ENCODE measurements at regions not wholly inside any gene's neighbourhood (a gene's known extent, or its start where the extent isn't known, plus 50 kb on each side); places are given as distances from the start of the nearest gene placed in this dataset.

DNA sequence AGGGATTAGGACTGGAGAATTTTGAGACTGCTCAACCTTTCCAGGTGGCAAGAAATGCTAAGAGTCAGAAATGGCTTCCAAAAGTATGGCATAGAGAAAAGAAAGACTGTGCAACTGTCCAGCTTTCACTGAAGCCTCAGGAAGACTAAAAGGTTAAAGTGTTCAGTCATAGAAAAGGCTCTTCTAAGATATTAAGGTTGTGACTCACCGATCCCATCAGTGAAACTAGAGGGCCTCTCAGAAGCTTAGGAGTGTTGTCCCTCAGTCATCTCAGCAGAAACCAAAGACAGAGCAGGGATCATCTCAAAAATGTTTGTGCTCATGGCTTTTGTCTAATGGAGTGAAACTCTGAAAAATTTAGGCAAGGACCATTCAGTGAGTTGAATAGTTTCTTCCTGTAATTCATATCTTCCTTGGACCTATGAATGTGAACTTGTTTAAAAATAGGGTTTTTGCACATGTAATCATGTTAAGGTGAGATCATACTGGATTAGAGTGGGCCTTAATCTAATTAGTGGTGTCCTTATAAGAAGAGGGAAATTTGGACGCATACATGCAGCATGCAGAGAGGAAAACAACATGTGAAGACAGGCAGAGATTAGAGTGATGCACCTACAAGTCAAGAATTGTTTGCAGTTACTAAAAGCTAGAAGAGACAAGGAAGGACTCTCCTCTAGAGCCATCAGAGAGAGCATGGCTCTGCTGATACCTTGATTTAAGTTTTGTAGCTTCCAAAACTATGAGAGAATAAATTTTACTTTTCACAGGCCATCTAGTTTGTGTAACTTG is 71.3 kb downstream of the RPE65 start:
- Mint-ChIP-seq H3K9me3 (ENCODE audit: low read depth) (no peaks in the 10 kb centered on the region), H3K4me1 (no peaks in the 10 kb centered on the region), H3K36me3 (no peaks in the 10 kb centered on the region), H3K27ac (no peak overlapping the region), H3K27me3 (no peaks in the 10 kb centered on the region), H3K4me3 (no peak overlapping the region)
- DNase-seq (no peak), ATAC-seq (no peak)
- CTCF ChIA-PET, result no interaction called here

DNA sequence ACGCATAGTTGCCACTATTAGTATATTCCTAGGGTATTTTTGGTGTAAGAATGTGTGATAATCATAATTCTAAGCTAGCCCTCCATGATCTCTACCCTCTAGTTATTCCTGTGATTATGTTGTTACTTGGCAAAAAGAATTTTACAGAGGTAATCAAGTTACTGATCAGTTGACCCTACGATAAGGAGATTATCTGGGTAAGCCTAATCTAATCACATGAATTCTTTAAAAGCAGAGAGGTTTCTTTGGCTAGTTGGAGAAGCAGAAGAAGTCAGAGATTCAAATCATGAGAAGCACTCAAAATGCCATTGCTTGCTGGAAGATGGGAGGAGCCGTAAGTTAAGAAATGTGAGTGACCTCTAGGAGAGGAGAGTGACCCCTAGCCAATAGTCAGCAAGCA is 72.7 kb downstream of the RPE65 start:
- H3K4me1 Mint-ChIP-seq, result no peaks in the 10 kb centered on the region
- CTCF ChIA-PET, result no interaction called here
- no peaks in the 10 kb centered on the region for H3K9me3 Mint-ChIP-seq (ENCODE audit: low read depth)
- no peak overlapping the region for H3K4me3 Mint-ChIP-seq
- H3K36me3 Mint-ChIP-seq, result no peaks in the 10 kb centered on the region
- DNase-seq (no peak), ATAC-seq (no peak)
- no peaks in the 10 kb centered on the region for H3K27me3 Mint-ChIP-seq
- no peak overlapping the region for H3K27ac Mint-ChIP-seq

DNA sequence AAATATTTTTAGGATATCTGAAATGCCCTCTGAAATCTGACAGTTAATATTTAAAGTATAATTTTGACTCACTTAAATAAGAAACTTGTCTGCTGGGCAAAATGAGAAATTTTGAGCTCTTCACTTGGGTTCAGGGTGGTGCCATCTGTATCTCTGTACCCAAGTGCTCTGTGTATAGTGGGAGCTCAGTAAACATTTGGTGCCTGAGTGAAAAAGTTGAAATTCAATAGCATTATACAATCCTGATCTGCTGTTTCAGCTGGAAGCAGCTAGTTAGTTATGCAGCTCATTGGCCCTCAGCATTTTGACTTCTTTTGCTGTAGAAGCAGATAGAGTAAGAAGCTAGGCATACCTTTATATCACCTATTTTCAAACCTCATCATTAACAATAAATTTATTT is 73.3 kb downstream of the RPE65 start:
- H3K27ac Mint-ChIP-seq, result no peak overlapping the region
- DNase-seq (no peak), ATAC-seq (no peak)
- no peaks in the 10 kb centered on the region for H3K36me3 Mint-ChIP-seq
- no peaks in the 10 kb centered on the region for H3K27me3 Mint-ChIP-seq
- CTCF ChIA-PET, result interaction anchor here (0.6 kb wide), 1 partner anchor 41 kb away, joined by 4 read pairs; no protein-coding TSS in a partner anchor
- H3K4me3 Mint-ChIP-seq, result no peak overlapping the region
- no peaks in the 10 kb centered on the region for H3K4me1 Mint-ChIP-seq
- H3K9me3 Mint-ChIP-seq (ENCODE audit: low read depth), result no peaks in the 10 kb centered on the region

DNA sequence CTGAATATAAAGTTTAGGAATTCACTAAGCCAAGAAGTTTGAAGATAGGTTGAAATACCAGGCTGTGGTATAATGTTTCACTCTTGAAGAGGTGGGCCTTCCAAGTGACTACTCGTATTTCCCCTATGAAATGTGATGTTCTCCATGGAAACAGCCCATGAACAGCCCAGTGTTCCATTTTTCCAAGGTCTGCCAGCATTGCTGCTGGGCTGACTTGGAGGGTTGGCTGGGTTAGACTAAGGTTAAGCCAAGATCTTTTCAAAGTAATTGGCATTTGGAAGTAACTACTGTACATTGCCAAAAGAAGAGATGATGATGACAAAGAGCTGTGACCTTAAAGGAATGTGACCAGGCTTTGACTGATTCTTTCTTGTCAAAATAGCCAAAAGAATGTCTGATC is 73.8 kb downstream of the RPE65 start:
- no peaks in the 10 kb centered on the region for H3K9me3 Mint-ChIP-seq (ENCODE audit: low read depth)
- no peak for DNase-seq
- no peaks in the 10 kb centered on the region for H3K4me1 Mint-ChIP-seq
- H3K27me3 Mint-ChIP-seq, result no peaks in the 10 kb centered on the region
- no peak overlapping the region for H3K27ac Mint-ChIP-seq
- no peak for ATAC-seq
- no peak overlapping the region for H3K4me3 Mint-ChIP-seq
- CTCF ChIA-PET, result no interaction called here
- H3K36me3 Mint-ChIP-seq, result no peaks in the 10 kb centered on the region

DNA sequence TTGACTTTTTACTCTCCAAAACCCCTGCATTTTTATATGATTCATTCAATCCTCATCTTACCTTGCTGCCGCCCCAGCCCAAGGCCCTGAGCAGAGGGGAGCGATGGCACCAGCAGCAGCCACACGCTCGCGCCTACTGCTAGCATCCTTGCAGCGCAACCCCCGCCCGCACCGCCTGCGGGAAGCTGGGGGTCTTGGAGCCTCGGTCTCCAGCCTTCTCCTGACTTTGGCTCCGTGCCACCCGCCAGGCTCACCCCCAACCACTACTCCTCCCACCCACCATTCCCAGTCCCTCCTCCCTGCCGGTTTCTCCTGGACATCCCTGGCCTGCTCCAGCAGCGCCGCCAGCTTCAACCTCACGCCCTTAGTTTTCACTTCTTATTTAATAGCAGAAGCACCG is 76.6 kb downstream of the RPE65 start:
- Mint-ChIP-seq H3K27me3 (no peaks in the 10 kb centered on the region), H3K9me3 (ENCODE audit: low read depth) (no peaks in the 10 kb centered on the region), H3K4me1 (no peaks in the 10 kb centered on the region), H3K4me3 (no peak overlapping the region), H3K27ac (no peak overlapping the region), H3K36me3 (no peaks in the 10 kb centered on the region)
- ATAC-seq (no peak), DNase-seq (no peak)
- CTCF ChIA-PET, result no interaction called here

DNA sequence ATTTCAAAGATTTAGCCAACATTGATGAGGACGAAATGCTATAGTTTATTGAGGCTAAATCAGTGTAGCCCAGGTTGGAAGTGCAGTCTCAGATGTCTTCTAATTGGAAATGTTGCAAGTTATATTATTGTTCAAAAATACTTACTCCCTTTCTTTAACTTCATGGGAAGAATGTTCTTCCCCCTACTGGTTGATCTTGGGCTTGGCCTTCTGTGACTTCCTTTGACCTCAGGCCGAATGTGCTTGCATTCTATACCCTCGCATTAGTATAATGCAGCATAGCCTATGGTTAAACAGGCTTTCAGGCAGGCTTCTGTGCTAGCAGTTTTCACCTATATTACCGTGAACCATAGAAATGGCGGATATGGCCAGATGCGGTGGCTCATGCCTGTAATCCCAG is 77.3 kb downstream of the RPE65 start:
- no peaks in the 10 kb centered on the region for H3K27me3 Mint-ChIP-seq
- DNase-seq (no peak), ATAC-seq (no peak)
- H3K27ac Mint-ChIP-seq, result no peak overlapping the region
- H3K4me3 Mint-ChIP-seq, result no peak overlapping the region
- H3K9me3 Mint-ChIP-seq (ENCODE audit: low read depth), result no peaks in the 10 kb centered on the region
- H3K36me3 Mint-ChIP-seq, result no peaks in the 10 kb centered on the region
- no peaks in the 10 kb centered on the region for H3K4me1 Mint-ChIP-seq
- CTCF ChIA-PET, result no interaction called here

DNA sequence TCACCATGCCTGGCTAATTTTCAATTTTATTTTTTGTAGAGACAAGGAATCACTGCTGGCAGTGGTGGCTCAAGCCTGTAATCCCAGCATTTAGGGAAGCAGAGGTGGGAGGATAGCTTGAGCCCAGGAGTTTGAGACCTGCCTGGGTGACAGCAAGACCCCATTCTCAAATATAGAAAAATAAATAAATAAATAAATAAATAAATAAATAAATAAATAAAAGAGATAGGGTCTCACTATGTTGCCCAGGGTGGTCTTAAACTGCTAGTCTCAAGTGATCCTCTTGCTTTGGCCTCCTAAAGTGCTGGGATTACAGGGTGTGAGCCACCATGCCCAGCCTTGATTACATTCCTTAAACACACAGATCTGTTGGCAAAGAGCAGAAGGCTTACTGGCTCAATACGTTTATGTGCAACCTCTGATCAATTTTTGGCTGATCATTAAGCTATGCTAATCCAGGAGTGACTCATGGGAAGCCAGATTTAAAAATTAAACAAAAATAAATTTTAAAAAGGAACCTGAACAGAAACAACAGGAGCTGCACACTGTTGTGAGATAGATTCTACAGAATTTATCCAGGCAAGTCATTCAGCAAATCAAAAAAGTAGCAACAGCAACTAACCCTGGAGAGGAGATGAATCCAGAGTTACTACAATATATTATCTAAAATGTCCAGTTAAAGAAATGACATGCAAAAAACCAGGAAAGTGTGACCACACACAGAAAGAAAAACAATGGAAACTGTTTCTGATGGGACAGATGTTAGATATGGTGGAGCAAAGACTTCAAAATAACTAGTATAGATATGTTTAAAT is 79.4 kb downstream of the RPE65 start:
- Mint-ChIP-seq H3K9me3 (ENCODE audit: low read depth) (no peaks in the 10 kb centered on the region), H3K27me3 (no peaks in the 10 kb centered on the region), H3K4me1 (no peaks in the 10 kb centered on the region), H3K27ac (no peak overlapping the region), H3K4me3 (no peak overlapping the region), H3K36me3 (no peaks in the 10 kb centered on the region)
- ATAC-seq (no peak), DNase-seq (no peak)
- CTCF ChIA-PET, result no interaction called here

DNA sequence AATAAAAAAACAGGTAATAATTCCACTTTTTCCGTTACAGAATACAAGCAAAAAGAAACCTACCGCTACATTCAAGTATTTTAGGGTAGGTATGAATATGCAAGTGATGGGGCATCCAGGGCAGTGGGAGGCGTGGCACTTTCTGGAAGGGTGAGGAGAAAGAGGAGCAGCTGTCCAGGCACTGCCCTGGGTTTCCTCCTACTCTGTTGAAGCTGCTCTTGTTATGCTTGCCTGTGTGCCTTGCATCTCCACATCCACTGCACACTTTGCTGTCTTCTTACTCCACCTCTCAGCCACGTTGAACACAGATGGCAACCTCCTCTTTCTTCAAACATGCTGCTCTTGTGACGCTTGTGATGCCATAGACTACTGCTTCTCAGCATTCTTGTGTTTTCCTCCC is 83.2 kb downstream of the RPE65 start:
- DNase-seq (no peak), ATAC-seq (no peak)
- H3K9me3 Mint-ChIP-seq (ENCODE audit: low read depth), result no peaks in the 10 kb centered on the region
- no peak overlapping the region for H3K4me3 Mint-ChIP-seq
- H3K36me3 Mint-ChIP-seq, result no peaks in the 10 kb centered on the region
- no peak overlapping the region for H3K27ac Mint-ChIP-seq
- no peaks in the 10 kb centered on the region for H3K27me3 Mint-ChIP-seq
- CTCF ChIA-PET, result no interaction called here
- no peaks in the 10 kb centered on the region for H3K4me1 Mint-ChIP-seq

DNA sequence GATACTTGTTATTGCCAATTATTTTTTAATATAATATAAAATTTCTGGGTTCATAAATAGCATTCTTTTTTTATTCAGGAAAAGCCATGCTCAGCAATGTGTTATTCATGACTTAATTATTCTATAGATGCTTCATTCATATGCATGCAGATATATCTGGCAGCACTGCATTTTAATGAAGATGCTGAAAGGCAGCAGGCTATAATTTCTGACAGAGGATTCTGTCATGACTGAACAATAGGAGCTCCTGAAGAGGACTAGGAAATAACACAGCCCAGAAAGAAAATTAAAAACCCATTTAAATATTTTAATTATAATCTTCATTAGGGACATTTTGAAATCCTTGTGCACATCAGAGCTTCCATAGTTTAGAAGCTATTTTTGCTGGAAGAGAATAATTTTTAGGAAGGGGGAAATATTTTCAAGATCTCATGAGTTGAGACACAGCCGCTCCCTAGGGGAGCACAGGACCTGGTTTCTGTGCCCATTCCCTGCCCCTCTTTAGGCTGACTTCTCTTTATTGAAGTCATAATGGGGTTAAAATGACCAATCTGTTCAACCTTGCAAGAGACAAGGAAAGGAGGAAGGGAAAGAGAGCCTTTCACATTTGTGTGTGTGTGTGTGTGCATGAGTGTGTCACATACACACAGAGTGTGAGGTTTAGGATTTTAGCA is 83.9 kb downstream of the RPE65 start:
- no peak for DNase-seq
- no peak overlapping the region for H3K27ac Mint-ChIP-seq
- ATAC-seq, result no peak
- CTCF ChIA-PET, result no interaction called here
- H3K4me1 Mint-ChIP-seq, result no peaks in the 10 kb centered on the region
- no peaks in the 10 kb centered on the region for H3K9me3 Mint-ChIP-seq (ENCODE audit: low read depth)
- no peaks in the 10 kb centered on the region for H3K36me3 Mint-ChIP-seq
- H3K4me3 Mint-ChIP-seq, result no peak overlapping the region
- no peaks in the 10 kb centered on the region for H3K27me3 Mint-ChIP-seq

DNA sequence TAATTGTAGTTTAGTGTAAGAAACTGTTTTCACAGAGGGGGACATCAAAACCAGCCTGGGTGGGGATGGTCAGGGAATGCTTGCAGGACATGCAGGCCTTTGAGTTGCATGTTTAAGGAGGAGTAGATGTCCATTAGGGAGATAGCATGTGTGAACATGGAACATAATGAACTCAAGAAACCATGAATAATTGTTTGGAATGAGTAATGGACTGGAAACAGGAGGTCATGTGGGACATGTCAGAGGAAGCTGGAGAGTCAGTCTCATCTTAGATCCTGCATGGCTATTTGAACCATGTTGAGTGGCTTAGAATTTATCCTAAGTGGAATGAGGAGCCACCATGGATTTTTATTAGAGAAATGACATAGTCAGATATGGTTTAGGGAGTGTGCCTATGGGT is 86.4 kb downstream of the RPE65 start:
- Mint-ChIP-seq H3K4me3 (no peak overlapping the region), H3K4me1 (no peaks in the 10 kb centered on the region), H3K36me3 (no peaks in the 10 kb centered on the region), H3K9me3 (ENCODE audit: low read depth) (no peaks in the 10 kb centered on the region), H3K27ac (no peak overlapping the region), H3K27me3 (peaks cover 7% of the 10 kb centered on the region)
- CTCF ChIA-PET, result no interaction called here
- DNase-seq, result no peak
- ATAC-seq, result no peak

DNA sequence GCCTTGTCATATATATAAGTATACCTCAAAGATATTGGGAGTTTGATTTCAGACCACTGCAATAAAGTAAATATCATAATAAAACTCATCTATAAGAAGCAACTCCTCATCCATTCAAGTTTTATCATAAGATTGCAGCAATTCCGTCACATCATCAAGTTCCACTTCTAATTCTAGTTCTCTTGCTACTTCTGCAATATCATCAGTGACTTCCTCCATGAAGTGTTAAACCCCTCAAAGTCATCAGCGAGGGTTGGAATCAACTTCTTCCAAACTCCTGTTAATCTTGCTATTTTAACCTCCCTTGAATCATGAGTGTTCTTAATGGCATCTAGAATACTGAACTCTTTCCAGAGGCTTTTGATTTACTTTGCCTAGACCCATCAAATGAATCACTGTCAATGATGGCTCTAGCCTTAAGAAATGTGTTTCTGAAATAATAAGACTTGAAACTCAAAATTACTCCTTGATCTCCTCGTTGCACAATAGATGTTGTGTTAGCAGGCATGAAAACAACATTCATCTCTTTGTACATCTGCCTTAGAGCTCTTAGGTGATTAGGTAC is 88.3 kb downstream of the RPE65 start:
- no peak overlapping the region for H3K27ac Mint-ChIP-seq
- no peaks in the 10 kb centered on the region for H3K9me3 Mint-ChIP-seq (ENCODE audit: low read depth)
- no peak overlapping the region for H3K4me3 Mint-ChIP-seq
- DNase-seq (no peak), ATAC-seq (no peak)
- no peaks in the 10 kb centered on the region for H3K36me3 Mint-ChIP-seq
- CTCF ChIA-PET, result no interaction called here
- H3K4me1 Mint-ChIP-seq, result no peaks in the 10 kb centered on the region
- peaks cover 7% of the 10 kb centered on the region for H3K27me3 Mint-ChIP-seq

DNA sequence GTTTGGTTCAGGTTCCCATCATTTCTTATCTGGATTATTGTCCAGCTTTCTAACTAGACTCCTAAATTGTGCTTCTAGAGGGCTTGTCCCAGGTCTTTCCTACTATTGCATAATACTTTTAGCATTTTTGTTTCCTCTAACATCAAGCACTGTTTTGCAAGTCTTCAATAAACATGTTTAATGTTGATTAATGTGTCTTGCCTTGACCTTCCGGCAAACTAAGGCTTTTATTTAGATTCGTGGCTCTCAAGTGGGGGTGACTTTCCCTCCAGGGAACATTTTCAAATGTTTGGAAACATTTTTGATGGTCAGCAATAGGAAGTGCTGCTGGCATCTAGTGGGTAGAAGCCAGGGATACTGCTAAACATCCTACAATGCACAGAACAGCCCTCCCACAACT is 90.7 kb downstream of the RPE65 start:
- no peaks in the 10 kb centered on the region for H3K4me1 Mint-ChIP-seq
- no peaks in the 10 kb centered on the region for H3K9me3 Mint-ChIP-seq (ENCODE audit: low read depth)
- H3K27me3 Mint-ChIP-seq, result peaks cover 7% of the 10 kb centered on the region
- H3K27ac Mint-ChIP-seq, result no peak overlapping the region
- ATAC-seq, result no peak
- no peak overlapping the region for H3K4me3 Mint-ChIP-seq
- DNase-seq, result no peak
- CTCF ChIA-PET, result no interaction called here
- no peaks in the 10 kb centered on the region for H3K36me3 Mint-ChIP-seq

DNA sequence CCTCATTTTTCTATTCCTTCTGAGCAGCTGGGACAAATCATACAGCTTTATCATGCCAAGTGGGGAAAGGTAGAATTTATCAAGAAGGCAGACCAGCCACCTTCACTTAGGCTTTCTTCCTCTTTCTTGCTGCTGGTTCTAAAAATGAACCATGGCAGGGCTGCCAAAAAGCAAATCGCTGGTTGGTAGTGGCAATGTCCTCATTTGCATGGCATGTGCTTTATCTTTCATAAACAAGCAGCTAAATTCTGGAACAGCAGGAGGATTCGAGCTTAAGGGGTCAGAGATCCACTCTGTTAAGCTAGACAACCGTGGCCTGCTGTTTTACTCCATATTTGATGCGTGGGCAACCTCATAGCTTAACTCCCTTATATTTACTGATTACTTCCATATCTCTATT is 91.3 kb downstream of the RPE65 start:
- CTCF ChIA-PET, result interaction anchor here (1.0 kb wide), 1 partner anchor 12 kb away, joined by 3 read pairs; no protein-coding TSS in a partner anchor
- ATAC-seq (no peak), DNase-seq (no peak)
- H3K27me3 Mint-ChIP-seq, result peaks cover 7% of the 10 kb centered on the region
- no peak overlapping the region for H3K27ac Mint-ChIP-seq
- H3K36me3 Mint-ChIP-seq, result no peaks in the 10 kb centered on the region
- no peak overlapping the region for H3K4me3 Mint-ChIP-seq
- H3K4me1 Mint-ChIP-seq, result no peaks in the 10 kb centered on the region
- no peaks in the 10 kb centered on the region for H3K9me3 Mint-ChIP-seq (ENCODE audit: low read depth)

DNA sequence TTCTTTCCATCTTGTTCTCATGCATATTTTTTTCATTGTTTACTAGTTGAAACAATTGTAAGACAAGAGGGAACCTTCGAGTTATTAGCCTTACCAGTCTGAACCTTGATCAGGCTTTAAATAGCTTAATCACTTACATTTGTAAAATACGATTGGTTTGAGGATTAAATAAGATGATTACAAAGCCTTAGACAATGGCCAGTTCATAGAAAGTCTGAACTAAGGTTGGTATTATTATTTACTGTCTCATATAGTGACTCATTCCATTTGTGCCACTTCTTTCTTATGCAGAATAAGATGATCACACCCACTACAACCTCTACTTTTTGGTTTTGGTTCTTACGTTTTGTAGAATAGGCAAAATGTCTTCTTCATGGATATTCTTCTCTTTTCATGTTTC is 94.1 kb downstream of the RPE65 start:
- CTCF ChIA-PET, result no interaction called here
- peaks cover 7% of the 10 kb centered on the region for H3K27me3 Mint-ChIP-seq
- H3K4me3 Mint-ChIP-seq, result no peak overlapping the region
- no peaks in the 10 kb centered on the region for H3K36me3 Mint-ChIP-seq
- no peak for DNase-seq
- ATAC-seq, result no peak
- H3K9me3 Mint-ChIP-seq (ENCODE audit: low read depth), result no peaks in the 10 kb centered on the region
- H3K27ac Mint-ChIP-seq, result no peak overlapping the region
- no peaks in the 10 kb centered on the region for H3K4me1 Mint-ChIP-seq

All from activated CD8-positive, alpha-beta memory T cell treated with anti-CD3 and anti-CD28 coated beads, Interleukin-2, amount 10 ng/mL, durations not matched to agents 7 days and 5 days (primary cell).